ENCODE measurements at regions not wholly inside any gene's neighbourhood (a gene's known extent, or its start where the extent isn't known, plus 50 kb on each side); places are given as distances from the start of the nearest gene placed in this dataset.

DNA sequence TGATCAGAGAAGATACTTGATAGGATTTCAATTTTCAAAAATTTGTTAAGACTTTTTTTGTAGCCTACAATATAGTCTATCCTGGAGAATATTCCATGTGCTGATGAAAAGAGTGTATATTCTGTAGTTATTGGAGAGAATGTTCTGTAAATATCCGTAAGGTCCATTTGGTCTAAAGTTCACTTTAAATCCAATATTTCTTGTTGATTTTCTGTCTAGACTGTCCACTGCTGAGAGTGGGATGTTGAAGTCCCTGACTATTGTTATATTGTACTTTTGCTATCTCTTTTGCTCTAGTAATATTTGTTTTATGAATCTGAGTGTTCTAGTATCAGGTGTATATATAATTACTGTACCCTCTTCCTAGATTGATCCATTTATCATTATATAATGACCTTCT is 406.2 kb upstream of the CNTN4 start:
- Histone ChIP-seq H3K27ac (ENCODE audit: low read depth, low read length) (no peak overlapping the region), H3K4me3 (ENCODE audit: low read depth, low read length) (no peak overlapping the region), H3K9me3 (ENCODE audit: control insufficient read depth, insufficient read depth, low read length) (peaks cover 3% of the 10 kb centered on the region; the same call in 1 of the 2 replicates), H3K27me3 (ENCODE audit: control insufficient read depth, insufficient read depth, low read length) (no peaks in the 10 kb centered on the region)
- TF ChIP-seq, protein P1, sequence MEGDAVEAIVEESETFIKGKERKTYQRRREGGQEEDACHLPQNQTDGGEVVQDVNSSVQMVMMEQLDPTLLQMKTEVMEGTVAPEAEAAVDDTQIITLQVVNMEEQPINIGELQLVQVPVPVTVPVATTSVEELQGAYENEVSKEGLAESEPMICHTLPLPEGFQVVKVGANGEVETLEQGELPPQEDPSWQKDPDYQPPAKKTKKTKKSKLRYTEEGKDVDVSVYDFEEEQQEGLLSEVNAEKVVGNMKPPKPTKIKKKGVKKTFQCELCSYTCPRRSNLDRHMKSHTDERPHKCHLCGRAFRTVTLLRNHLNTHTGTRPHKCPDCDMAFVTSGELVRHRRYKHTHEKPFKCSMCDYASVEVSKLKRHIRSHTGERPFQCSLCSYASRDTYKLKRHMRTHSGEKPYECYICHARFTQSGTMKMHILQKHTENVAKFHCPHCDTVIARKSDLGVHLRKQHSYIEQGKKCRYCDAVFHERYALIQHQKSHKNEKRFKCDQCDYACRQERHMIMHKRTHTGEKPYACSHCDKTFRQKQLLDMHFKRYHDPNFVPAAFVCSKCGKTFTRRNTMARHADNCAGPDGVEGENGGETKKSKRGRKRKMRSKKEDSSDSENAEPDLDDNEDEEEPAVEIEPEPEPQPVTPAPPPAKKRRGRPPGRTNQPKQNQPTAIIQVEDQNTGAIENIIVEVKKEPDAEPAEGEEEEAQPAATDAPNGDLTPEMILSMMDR (IDR thresholded peaks at IDR 0.05; ENCODE audit: low read depth, low read length) = no peak
- DNase-seq (ENCODE audit: low read depth, low spot score) = no peak
- ChIA-PET CTCF (no interaction called here), POLR2A (no interaction called here)

DNA sequence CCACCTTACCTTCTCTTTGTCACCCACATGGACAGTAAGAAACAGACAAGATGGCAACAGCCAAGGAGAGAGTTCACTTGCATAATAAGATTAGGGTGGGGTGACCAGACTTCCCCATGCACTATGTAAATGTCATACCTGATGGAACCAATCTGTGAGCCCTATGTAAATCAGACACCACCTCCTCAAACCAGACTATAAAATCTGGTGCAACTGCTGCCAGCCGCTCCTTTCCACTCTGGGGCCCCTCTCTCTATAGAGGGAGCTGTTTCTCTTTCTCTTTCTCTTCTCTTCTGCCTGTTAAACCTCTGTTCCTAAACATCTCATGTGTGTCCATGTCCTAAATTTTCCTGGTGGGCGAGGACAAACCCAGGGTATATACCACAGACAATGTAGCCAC is 405.5 kb upstream of the CNTN4 start:
- ChIA-PET POLR2A (no interaction called here), CTCF (no interaction called here)
- H3K9me3 ChIP-seq (ENCODE audit: control insufficient read depth, insufficient read depth, low read length) = peaks cover 7% of the 10 kb centered on the region
- H3K27me3 ChIP-seq (ENCODE audit: control insufficient read depth, insufficient read depth, low read length) = no peaks in the 10 kb centered on the region
- TF ChIP-seq, protein P1 (IDR thresholded peaks at IDR 0.05; ENCODE audit: low read depth, low read length) = no peak
- H3K4me3 ChIP-seq (ENCODE audit: low read depth, low read length) = no peak overlapping the region
- H3K27ac ChIP-seq (ENCODE audit: low read depth, low read length) = no peak overlapping the region
- no peak for DNase-seq (ENCODE audit: low read depth, low spot score)

DNA sequence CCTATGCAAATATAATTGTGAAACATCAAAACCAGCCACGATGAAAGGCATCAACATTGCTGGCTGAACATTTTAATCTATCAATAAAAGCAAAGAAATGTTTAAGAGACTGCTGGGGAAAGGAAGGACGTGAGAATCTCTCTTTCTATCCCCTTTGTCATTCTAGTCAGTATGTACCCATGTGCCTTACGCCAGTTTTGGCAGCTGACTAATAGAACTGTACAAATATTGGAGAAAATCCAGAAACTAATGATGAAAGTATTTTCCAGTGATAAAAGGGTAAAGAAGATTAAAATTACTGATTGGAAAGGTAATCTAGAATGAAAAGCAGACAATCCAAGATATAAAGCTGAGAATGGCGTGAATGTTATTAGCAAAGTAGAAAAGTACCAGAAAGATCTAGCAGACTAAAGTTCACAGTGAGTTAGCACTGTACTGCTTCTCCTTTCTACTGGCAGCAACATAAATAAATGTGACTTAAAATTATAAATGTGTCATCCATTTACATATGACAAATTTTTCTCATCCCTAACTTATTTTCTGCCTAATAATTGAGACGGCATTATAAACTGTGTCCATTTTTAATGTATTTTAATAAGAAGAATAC is 401.9 kb upstream of the CNTN4 start:
- Histone ChIP-seq H3K4me3 (ENCODE audit: low read depth, low read length) (no peak overlapping the region), H3K9me3 (ENCODE audit: control insufficient read depth, insufficient read depth, low read length) (peaks cover 23% of the 10 kb centered on the region), H3K27ac (ENCODE audit: low read depth, low read length) (no peak overlapping the region), H3K27me3 (ENCODE audit: control insufficient read depth, insufficient read depth, low read length) (no peaks in the 10 kb centered on the region)
- TF ChIP-seq, protein P1 (IDR thresholded peaks at IDR 0.05; ENCODE audit: low read depth, low read length) = no peak
- ChIA-PET CTCF (no interaction called here), POLR2A (no interaction called here)
- no peak for DNase-seq (ENCODE audit: low read depth, low spot score)

DNA sequence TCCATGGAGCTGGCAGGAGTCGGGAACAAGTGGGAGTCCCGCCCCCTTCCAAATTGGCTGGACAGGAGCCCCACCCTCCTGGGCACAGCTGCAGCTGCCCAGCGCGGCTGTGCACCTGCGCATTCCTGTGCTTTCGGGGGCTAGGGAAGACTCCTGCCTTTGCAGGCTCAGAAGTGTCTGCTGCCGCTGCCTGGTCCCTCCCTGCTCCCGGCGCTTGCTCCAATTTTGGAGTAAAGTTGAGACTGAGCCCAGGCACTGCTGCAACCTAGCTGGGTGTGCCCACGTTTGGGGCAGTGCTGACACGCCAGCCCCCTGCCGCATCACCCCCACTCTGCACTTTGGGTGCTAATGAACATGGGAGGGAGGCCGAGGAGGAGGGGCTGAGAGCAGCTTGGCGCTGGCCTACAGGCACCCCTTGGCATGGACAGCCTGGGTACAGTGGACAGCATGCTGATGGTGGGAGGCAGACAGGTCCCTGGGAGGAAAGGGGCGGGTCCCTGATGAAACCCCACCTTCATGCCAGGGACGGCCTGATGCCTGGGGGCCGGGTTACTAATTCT is 399.2 kb upstream of the CNTN4 start:
- TF ChIP-seq, protein P1 (IDR thresholded peaks at IDR 0.05; ENCODE audit: low read depth, low read length) = no peak
- Histone ChIP-seq H3K27me3 (ENCODE audit: control insufficient read depth, insufficient read depth, low read length) (no peaks in the 10 kb centered on the region), H3K9me3 (ENCODE audit: control insufficient read depth, insufficient read depth, low read length) (peaks cover 25% of the 10 kb centered on the region), H3K4me3 (ENCODE audit: low read depth, low read length) (no peak overlapping the region), H3K27ac (ENCODE audit: low read depth, low read length) (no peak overlapping the region)
- CTCF ChIA-PET = no interaction called here
- POLR2A ChIA-PET = no interaction called here
- no peak for DNase-seq (ENCODE audit: low read depth, low spot score)

DNA sequence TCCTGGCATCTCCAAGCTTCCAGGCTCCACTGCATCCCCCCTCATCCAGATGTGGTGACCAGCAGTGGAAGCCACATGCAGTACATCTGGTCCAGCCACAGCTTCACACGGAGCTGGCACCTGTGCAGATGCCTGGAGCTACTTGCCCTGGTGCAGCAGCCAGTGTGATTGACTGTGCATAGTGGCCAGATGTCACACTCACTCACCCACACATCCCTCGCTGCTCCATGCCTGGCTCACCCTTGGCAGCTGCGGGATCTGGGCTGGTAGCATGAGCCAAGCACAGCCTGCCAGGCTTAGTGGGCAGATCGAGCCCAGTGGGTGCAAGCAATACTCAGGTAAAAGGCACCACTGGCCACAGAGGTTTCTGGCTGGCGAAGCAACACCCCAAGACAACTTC is 398.0 kb upstream of the CNTN4 start:
- no peak overlapping the region for H3K27ac ChIP-seq (ENCODE audit: low read depth, low read length)
- ChIA-PET CTCF (no interaction called here), POLR2A (no interaction called here)
- no peaks in the 10 kb centered on the region for H3K27me3 ChIP-seq (ENCODE audit: control insufficient read depth, insufficient read depth, low read length)
- TF ChIP-seq, protein P1 (IDR thresholded peaks at IDR 0.05; ENCODE audit: low read depth, low read length) = no peak
- DNase-seq (ENCODE audit: low read depth, low spot score) = no peak
- H3K4me3 ChIP-seq (ENCODE audit: low read depth, low read length) = no peak overlapping the region
- peaks cover 32% of the 10 kb centered on the region for H3K9me3 ChIP-seq (ENCODE audit: control insufficient read depth, insufficient read depth, low read length)
